Mesodermal cell (in vitro differentiated cells): ENCODE measurements at regions not wholly inside any gene's neighbourhood (a gene's known extent, or its start where the extent isn't known, plus 50 kb on each side); places are given as distances from the start of the nearest gene placed in this dataset.

Experiments
- H3K27ac ChIP-seq: 2 replicates; pipeline ENCODE4 v1.7.0; 2013; ENCODE audit warnings: mild to moderate bottlenecking, low read depth, low read length, moderate library complexity; ENCODE audit not compliant: severe bottlenecking
- H3K36me3 ChIP-seq: 2 replicates; pipeline ENCODE4 v1.7.1; 2013; ENCODE audit warnings: mild to moderate bottlenecking, low read length, moderate library complexity; ENCODE audit not compliant: control insufficient read depth, insufficient read depth
- H3K4me1 ChIP-seq: one replicate; pipeline ENCODE4 v1.7.1; 2013; ENCODE audit warnings: mild to moderate bottlenecking, low read length; ENCODE audit not compliant: insufficient read depth, control insufficient read depth, poor library complexity, severe bottlenecking
- H3K4me3 ChIP-seq: 2 replicates; pipeline ENCODE4 v1.7.0; 2013; ENCODE audit warnings: low read length, control low read depth, mild to moderate bottlenecking; ENCODE audit not compliant: insufficient read depth, poor library complexity, severe bottlenecking; ENCODE audit errors: extremely low read depth
- H3K9me3 ChIP-seq: 2 replicates; pipeline ENCODE4 v1.7.1; 2013; ENCODE audit warnings: mild to moderate bottlenecking, low read length, moderate library complexity; ENCODE audit not compliant: control insufficient read depth
- WGBS, 2 experiments: methylation state at CpG; one replicate each; pipeline ENCODE4 v1.1.5; 2013; ENCODE audit warnings: missing lambda C conversion rate in 2 of 2; ENCODE audit not compliant: insufficient coverage in 2 of 2; 5-methylcytosine and 5-hydroxymethylcytosine counted together

DNA sequence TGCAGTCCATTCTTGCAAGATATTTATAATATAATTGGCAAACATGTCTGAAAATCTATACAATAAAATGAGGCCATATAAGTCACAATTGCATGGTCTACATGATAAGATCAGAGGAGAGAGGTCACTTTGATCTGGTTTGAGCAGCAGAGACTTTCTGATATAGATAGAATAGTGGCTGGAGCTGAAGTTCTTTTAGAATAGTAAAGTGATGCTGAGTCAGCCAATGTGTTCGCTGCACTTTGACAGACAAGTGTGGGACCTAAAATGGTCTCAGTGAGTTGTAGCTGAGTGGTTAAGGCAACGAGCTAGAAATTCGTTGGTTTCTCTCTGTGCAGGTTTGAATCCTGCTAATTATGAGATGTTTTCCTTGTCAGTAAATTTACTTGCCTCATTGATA, 257.0 kb upstream of the C11orf87 start:
- Histone ChIP-seq H3K9me3 (no peaks in the 10 kb centered on the region), H3K27ac (no peak overlapping the region), H3K36me3 (no peaks in the 10 kb centered on the region), H3K4me1 (no peaks in the 10 kb centered on the region), H3K4me3 (no peak overlapping the region)
- WGBS, 2 experiments = 71 to 92% methylated on average over 1 of the region's 3 CpGs

DNA sequence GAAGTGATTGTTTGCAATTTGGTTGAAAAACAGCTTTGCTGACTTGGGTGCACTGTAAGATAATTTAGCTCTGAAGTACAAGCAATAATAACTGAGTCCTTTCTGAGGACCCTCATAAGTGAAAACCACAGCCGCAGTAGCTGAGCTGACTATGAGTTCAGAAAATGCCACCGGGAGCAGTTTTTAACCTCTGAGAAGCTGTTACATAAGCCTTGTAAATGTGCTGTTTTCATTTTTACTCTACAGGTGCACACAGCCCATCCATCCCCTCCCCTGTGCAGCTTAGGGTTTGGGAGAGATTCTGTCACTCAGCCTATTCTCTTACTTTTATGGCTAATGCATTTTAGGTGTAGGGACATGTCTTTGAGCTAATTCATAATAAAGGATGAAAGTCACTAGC, 255.5 kb upstream of the C11orf87 start:
- Histone ChIP-seq H3K36me3 (no peaks in the 10 kb centered on the region), H3K9me3 (no peaks in the 10 kb centered on the region), H3K27ac (no peak overlapping the region), H3K4me3 (no peak overlapping the region), H3K4me1 (no peaks in the 10 kb centered on the region)
- 86 to 100% methylated on average over 1 of the region's 2 CpGs for WGBS, 2 experiments

DNA sequence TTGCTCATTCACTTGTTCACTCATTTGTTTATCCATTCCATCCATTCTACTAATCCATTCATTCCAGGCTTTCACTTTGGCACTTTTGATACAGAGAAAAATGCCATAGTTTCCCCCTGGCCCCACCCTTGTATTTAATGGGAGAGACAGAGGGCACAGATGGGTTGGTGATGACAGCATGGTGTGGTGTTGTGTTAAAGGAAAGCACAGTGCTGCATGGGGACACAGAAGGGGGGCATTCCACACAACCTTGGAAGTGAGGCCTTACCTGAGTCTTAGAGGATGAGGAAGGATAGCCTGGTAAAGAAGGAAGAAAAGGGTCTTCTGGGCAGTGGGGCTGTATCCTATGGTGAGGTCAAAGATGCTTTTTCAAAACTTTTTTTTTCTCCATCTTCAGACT, 248.5 kb upstream of the C11orf87 start:
- no peak overlapping the region for H3K4me3 ChIP-seq
- no peaks in the 10 kb centered on the region for H3K9me3 ChIP-seq
- no peaks in the 10 kb centered on the region for H3K4me1 ChIP-seq
- no peaks in the 10 kb centered on the region for H3K36me3 ChIP-seq
- no peak overlapping the region for H3K27ac ChIP-seq

DNA sequence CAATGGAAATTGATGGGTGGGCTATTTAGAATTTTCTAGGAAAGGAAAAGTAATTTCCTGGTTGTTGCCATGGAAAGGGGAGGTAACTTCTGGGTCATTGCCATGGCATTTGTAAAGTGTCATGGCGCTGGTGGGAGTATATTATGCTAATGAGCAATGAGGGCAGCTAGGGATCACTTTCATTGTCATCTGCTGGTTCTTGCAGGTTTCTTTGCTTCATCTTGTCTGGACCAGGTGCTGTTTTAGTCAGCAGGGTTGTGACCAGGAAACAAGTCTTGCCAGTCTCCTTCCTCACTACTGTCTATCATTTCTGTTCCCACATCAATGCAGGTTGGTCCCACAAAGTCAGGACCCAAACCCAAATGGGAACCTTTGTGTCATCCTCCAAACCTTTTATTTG, 237.6 kb upstream of the C11orf87 start:
- Histone ChIP-seq H3K27ac (no peak overlapping the region), H3K4me1 (no peaks in the 10 kb centered on the region), H3K9me3 (no peaks in the 10 kb centered on the region), H3K36me3 (no peaks in the 10 kb centered on the region), H3K4me3 (no peak overlapping the region)
- WGBS, 2 experiments = 100% methylated on average over 1 of the region's 1 CpG

DNA sequence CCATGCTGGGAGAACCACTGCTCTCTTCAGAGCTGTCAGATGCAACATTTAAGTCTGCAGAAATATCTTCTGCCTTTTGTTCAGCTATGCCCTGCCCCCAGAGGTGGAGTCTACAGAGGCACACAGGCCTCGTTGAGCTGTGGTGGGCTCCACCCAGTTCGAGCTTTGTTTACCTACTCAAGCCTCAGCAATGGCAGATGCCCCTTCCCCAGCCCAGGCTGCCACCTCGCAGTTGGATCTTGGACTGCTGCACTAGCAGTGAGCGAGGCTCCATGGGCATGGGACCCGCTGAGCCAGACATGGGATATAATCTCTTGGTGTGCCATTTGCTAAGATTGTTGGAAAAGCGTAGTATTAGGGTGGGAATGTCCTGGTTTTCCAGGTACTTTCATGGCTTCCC, 229.1 kb upstream of the C11orf87 start:
- WGBS, 2 experiments = 88 to 95% methylated on average over 5 to 6 of the region's 6 CpGs
- no peak overlapping the region for H3K27ac ChIP-seq
- H3K9me3 ChIP-seq = no peaks in the 10 kb centered on the region
- no peaks in the 10 kb centered on the region for H3K4me1 ChIP-seq
- H3K4me3 ChIP-seq = no peak overlapping the region
- H3K36me3 ChIP-seq = no peaks in the 10 kb centered on the region

DNA sequence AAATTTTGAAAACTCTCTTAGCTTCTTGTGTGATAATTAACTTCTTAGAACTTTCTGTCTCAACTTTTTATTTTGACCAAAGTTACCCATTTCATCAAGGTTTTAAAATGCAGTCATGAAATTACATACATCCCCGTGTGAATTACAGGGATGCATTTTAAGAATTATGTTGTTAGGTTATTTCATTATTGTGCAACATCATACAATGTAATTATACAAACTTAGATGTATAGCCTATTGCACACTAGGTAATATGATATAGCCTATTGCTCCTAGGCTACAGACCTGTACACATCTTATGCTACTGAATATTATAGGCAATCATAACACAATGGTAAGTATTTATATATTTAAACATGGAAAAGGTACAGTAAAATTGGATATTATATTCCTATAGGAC, 228.1 kb upstream of the C11orf87 start:
- H3K27ac ChIP-seq = no peak overlapping the region
- no peaks in the 10 kb centered on the region for H3K36me3 ChIP-seq
- no peaks in the 10 kb centered on the region for H3K4me1 ChIP-seq
- no peaks in the 10 kb centered on the region for H3K9me3 ChIP-seq
- WGBS, 2 experiments = no CpG with 5 or more reads among the region's 1 CpG
- no peak overlapping the region for H3K4me3 ChIP-seq

DNA sequence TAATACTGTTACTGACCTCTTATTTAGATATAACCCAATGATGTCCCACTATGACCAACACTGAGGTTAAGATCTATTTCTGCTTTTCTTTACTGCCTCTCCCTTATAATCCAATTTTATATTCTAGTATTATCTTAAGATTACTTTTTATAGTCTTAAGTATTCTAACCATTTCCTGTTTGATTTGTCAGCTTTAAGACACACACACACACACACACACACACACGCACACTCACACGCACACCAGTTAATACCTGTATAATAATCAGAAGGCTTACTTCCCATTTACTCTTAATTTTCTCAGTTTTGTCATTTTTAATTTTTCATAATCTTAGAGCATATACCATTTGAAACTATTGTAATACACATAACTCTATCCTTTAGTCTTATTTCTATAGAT, 226.0 kb upstream of the C11orf87 start:
- H3K4me1 ChIP-seq = no peaks in the 10 kb centered on the region
- no peaks in the 10 kb centered on the region for H3K9me3 ChIP-seq
- no peaks in the 10 kb centered on the region for H3K36me3 ChIP-seq
- H3K4me3 ChIP-seq = no peak overlapping the region
- no peak overlapping the region for H3K27ac ChIP-seq
- 100% methylated on average over 1 of the region's 2 CpGs; no CpG with 5 or more reads in 1 of the 2 experiments for WGBS, 2 experiments

DNA sequence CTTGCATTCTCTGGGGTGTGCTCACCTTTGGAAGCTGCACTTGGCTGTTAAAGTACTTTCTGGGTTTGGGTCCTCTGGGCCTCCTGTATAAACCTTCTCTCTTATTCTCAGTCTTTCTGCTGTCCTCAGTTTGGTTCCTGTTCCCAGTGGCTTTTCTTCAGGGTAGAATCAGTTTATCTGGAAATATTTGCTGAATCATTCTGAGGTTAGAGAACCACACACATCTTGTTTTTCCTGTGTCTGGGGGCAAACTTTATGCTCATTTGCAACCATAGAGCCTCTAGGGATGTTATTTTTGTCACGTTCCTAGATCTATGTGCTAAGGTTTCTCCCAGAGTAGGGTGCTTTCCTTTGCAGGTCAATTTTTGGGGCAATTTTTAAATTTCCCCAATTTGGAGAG, 224.3 kb upstream of the C11orf87 start:
- Histone ChIP-seq H3K36me3 (no peaks in the 10 kb centered on the region), H3K27ac (no peak overlapping the region), H3K4me1 (no peaks in the 10 kb centered on the region), H3K4me3 (no peak overlapping the region), H3K9me3 (no peaks in the 10 kb centered on the region)
- WGBS, 2 experiments = 100% methylated on average over 1 of the region's 1 CpG; no CpG with 5 or more reads in 1 of the 2 experiments

DNA sequence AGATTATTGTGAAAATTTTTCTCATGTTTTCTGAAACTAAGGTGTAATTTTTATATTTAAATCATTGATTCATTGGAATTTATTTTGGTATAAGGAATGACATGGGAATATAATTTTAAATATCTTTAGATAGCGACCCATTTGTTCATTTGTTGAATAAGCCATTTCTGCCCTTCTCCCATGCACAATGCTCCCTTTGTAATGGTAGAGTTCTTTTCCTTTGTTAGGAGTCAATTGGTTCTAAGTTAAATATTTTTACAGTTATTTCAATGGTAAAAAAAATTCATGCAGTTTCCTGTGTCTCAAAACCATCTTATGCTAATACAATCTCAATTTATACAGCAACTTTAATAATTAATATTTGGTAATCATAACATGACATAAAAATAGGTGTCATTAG, 218.8 kb upstream of the C11orf87 start:
- Histone ChIP-seq H3K9me3 (peaks cover 6% of the 10 kb centered on the region), H3K36me3 (no peaks in the 10 kb centered on the region), H3K4me3 (no peak overlapping the region), H3K4me1 (no peaks in the 10 kb centered on the region), H3K27ac (no peak overlapping the region)
- whole genome bisulfite sequencing, 2 experiments = no CpG with 5 or more reads among the region's 1 CpG

DNA sequence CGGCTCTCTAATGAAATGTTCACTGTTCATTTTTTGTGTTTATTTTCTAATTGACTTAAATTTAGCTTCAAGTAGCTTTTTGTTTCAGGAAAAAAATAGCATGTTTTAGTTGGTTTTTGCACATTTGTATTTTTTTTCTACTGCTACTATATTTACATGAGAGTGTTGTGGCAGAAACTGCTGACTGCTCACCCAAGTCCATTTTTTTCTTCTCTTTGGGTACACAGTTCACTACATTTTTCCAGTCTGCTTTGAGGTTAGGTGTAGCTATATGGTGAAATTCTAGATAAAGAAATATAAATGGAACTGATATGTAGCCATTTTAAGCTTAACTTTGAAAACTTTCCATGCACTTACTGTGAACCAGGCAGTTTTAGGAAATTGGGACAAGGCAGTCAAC, 216.7 kb upstream of the C11orf87 start:
- peaks cover 6% of the 10 kb centered on the region for H3K9me3 ChIP-seq
- H3K27ac ChIP-seq = no peak overlapping the region
- H3K36me3 ChIP-seq = no peaks in the 10 kb centered on the region
- H3K4me1 ChIP-seq = no peaks in the 10 kb centered on the region
- H3K4me3 ChIP-seq = no peak overlapping the region
- no CpG with 5 or more reads among the region's 1 CpG for WGBS, 2 experiments

DNA sequence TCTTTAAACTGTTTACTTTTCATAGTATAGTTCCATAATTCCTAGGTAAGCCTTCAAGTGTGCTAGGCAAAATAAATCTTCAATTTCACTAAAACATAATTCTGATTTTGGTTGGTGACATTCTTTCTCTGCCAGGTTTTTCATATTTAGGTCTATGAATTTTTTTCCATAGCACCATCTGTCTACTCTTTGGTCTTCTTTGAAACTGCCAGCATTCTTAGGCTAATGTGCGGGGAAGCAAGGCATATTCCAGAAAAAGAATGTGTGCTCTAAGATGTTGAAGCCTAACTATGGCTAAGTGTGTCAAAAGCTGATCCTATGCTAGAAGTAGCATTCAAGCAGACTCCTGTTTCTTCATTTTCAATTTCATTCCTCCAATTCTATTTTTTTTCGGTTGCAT, 213.9 kb upstream of the C11orf87 start:
- Histone ChIP-seq H3K27ac (no peak overlapping the region), H3K4me3 (no peak overlapping the region), H3K4me1 (no peaks in the 10 kb centered on the region), H3K36me3 (no peaks in the 10 kb centered on the region), H3K9me3 (peaks cover 6% of the 10 kb centered on the region)
- WGBS, 2 experiments = 33% methylated on average over 1 of the region's 2 CpGs; no CpG with 5 or more reads in 1 of the 2 experiments

DNA sequence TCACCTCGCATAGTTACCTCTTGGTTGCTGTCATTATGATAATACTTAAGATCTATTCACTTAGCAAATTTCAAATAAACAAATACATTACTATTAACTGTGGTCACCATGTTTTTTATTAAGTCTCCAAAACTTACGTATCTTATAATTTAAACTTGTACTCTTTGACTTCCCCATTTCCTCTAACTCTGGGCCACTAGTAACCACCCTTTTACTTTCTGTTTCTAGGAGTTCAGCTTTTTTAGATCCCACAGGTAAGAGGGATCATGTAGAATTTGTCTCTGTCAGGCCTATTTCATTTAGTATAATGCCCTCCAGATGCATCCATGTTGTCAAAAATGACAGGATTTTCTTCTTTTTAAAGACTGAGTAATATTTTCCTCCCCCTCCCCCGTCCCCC, 212.4 kb upstream of the C11orf87 start:
- H3K36me3 ChIP-seq = no peaks in the 10 kb centered on the region
- no peak overlapping the region for H3K27ac ChIP-seq
- no peaks in the 10 kb centered on the region for H3K4me1 ChIP-seq
- 100% methylated on average over 1 of the region's 3 CpGs; no CpG with 5 or more reads in 1 of the 2 experiments for WGBS, 2 experiments
- H3K4me3 ChIP-seq = no peak overlapping the region
- peaks cover 6% of the 10 kb centered on the region for H3K9me3 ChIP-seq
